Smooth muscle cell (in vitro differentiated cells): ENCODE measurements at regions not wholly inside any gene's neighbourhood (a gene's known extent, or its start where the extent isn't known, plus 50 kb on each side); places are given as distances from the start of the nearest gene placed in this dataset.
A peak's percentile ranks its signal among the peaks of the same experiment; 100 is the strongest.

Source experiments
- DNase-seq: peaks from one replicate; lab custom pipeline; 2025; ENCODE audit not compliant: unreplicated experiment; lab: John Stamatoyannopoulos, UW
- H2AFZ ChIP-seq: fragments of 200-600 bp; sonication (generic); 2 replicates; pipeline ENCODE4 v1.6.0; 2016; ENCODE audit warnings: antibody characterized with exemption, low read depth, mild to moderate bottlenecking
- H3F3A ChIP-seq: fragments of 200-600 bp; sonication (generic); 2 replicates; pipeline ENCODE4 v1.6.0; 2017; ENCODE audit warnings: antibody characterized with exemption, low read depth
- H3K27ac ChIP-seq: fragments of 200-600 bp; sonication (generic); 2 replicates; pipeline ENCODE4 v1.5.1; 2016; ENCODE audit warnings: low read depth, mild to moderate bottlenecking
- H3K27me3 ChIP-seq: fragments of 200-600 bp; sonication (generic); 2 replicates; pipeline ENCODE4 v1.6.1; 2016; ENCODE audit warnings: low read depth, mild to moderate bottlenecking
- H3K36me3 ChIP-seq: fragments of 200-600 bp; sonication (generic); 2 replicates; pipeline ENCODE4 v1.5.1; 2016; ENCODE audit warnings: low read depth
- H3K4me1 ChIP-seq: fragments of 200-600 bp; sonication (generic); 2 replicates; pipeline ENCODE4 v1.5.1; 2016; ENCODE audit warnings: low read depth
- H3K4me2 ChIP-seq: fragments of 200-600 bp; sonication (generic); 2 replicates; pipeline ENCODE4 v1.6.0; 2016; ENCODE audit warnings: mild to moderate bottlenecking
- H3K4me3 ChIP-seq: fragments of 200-600 bp; sonication (generic); 2 replicates; pipeline ENCODE4 v1.5.1; 2016; ENCODE audit warnings: mild to moderate bottlenecking
- H3K79me2 ChIP-seq: fragments of 200-600 bp; sonication (generic); 2 replicates; pipeline ENCODE4 v1.6.0; 2016; ENCODE audit warnings: low read depth, mild to moderate bottlenecking
- H3K9ac ChIP-seq: fragments of 200-600 bp; sonication (generic); 2 replicates; pipeline ENCODE4 v1.6.0; 2016; ENCODE audit warnings: low read depth
- H3K9me3 ChIP-seq: fragments of 200-600 bp; sonication (generic); replicated peaks from 2 replicates; pipeline ENCODE4 v1.5.1; 2016; ENCODE audit warnings: low read depth
- H4K20me1 ChIP-seq: fragments of 200-600 bp; sonication (generic); 2 replicates; pipeline ENCODE4 v1.6.0; 2016; ENCODE audit warnings: low read depth
- WGBS: methylation state at CpG from one replicate; pipeline ENCODE4 v1.1.7; 2016; ENCODE audit warnings: low lambda C conversion rate; 5-methylcytosine and 5-hydroxymethylcytosine counted together
- TF ChIP-seq, protein P1 (sequence below): fragments of 200-600 bp; sonication (generic); IDR thresholded peaks from 2 replicates; pipeline ENCODE4 v1.5.1; 2017; ENCODE audit warnings: borderline replicate concordance, mild to moderate bottlenecking, antibody characterized with exemption; ENCODE audit not compliant: insufficient read depth, poor library complexity, severe bottlenecking

DNA sequence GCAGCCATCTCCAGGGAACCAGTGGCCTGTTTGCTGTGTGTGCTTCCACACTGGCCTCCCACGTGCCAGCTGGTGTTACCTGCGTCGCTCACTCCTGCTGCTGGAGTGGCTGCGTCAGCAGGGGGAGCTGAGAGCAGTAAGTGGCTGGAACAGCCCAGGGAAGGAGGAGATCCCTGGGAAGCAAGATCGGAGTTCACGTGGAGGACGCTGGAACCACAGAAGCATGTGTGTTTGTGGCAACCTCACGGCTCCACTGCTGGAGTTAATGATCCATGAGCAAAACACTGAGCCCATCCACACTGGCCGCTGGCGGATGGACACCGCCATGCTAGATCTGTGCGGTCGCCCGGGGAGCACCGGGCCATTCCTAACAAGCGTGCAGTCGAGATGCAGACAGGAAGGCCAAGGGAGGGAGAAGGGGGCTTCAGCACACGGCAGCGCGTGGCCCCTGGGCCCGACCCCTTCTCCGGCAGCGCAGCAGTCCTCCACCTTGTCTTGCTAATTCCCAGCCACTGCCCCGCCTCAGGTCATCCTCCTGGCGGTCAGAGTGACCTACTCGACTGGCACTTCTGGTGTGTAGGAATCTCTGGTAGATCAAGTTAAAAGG is 68.5 kb upstream of the EEPD1 start:
- Histone ChIP-seq H3K9ac (no peak overlapping the region), H4K20me1 (no peaks in the 10 kb centered on the region), H3K4me1 (no peaks in the 10 kb centered on the region), H3F3A (no peaks in the 10 kb centered on the region), H3K27me3 (no peaks in the 10 kb centered on the region), H3K9me3 (no peaks in the 10 kb centered on the region), H3K4me2 (no peak overlapping the region), H3K27ac (no peak overlapping the region), H3K36me3 (no peaks in the 10 kb centered on the region), H3K4me3 (no peak overlapping the region), H2AFZ (no peak overlapping the region), H3K79me2 (no peaks in the 10 kb centered on the region)
- no peak for DNase-seq
- TF ChIP-seq, protein P1, sequence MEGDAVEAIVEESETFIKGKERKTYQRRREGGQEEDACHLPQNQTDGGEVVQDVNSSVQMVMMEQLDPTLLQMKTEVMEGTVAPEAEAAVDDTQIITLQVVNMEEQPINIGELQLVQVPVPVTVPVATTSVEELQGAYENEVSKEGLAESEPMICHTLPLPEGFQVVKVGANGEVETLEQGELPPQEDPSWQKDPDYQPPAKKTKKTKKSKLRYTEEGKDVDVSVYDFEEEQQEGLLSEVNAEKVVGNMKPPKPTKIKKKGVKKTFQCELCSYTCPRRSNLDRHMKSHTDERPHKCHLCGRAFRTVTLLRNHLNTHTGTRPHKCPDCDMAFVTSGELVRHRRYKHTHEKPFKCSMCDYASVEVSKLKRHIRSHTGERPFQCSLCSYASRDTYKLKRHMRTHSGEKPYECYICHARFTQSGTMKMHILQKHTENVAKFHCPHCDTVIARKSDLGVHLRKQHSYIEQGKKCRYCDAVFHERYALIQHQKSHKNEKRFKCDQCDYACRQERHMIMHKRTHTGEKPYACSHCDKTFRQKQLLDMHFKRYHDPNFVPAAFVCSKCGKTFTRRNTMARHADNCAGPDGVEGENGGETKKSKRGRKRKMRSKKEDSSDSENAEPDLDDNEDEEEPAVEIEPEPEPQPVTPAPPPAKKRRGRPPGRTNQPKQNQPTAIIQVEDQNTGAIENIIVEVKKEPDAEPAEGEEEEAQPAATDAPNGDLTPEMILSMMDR = peak; percentile 34
- 68% methylated on average over 26 of the region's 26 CpGs for WGBS

DNA sequence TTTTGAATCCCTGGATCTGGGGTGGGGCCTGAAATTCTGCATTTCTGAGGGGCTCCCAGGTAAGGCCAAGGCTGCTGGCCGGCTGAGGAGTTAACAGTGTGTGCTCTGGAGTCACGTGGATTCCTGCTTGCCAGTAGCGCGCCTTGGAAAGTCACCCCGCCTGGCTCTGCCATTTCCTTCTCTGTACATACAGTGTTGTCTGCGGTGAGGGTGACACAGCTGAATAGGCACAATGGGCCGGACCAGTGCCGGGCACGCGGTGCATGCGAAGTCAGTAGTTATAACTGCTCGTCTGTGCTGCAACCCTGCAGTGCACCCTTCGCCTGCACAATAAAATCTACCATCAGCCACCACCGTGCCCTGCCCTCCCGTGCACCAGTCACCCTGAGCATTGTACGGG is 68.0 kb upstream of the EEPD1 start:
- Histone ChIP-seq H3K9ac (no peak overlapping the region), H3K36me3 (no peaks in the 10 kb centered on the region), H3K4me2 (no peak overlapping the region), H3K27ac (no peak overlapping the region), H3K79me2 (no peaks in the 10 kb centered on the region), H3K4me3 (no peak overlapping the region), H3K27me3 (no peaks in the 10 kb centered on the region), H3K9me3 (no peaks in the 10 kb centered on the region), H3K4me1 (no peaks in the 10 kb centered on the region), H4K20me1 (no peaks in the 10 kb centered on the region), H2AFZ (no peak overlapping the region), H3F3A (no peaks in the 10 kb centered on the region)
- 91% methylated on average over 16 of the region's 16 CpGs for WGBS
- TF ChIP-seq, protein P1 = no peak
- DNase-seq = no peak

DNA sequence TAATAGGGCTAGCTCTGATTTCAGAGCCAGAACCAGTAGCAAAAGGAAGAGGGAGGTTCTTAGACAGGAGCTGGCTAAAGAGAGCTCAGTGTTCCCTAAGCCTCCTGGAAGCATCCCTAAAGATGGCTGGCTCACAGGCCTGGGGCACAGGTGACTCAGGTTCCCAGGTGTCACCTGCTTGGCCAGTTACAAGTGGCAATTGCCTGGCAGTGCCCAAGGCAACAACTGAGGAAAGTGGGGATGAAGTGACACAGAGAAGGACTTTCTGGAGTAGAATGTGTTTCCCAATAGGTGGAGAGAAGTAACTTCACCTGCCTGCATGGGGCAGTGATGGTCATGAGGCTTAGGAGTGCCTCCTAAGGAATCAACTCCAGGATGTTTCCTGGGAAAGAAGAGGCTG is 66.5 kb upstream of the EEPD1 start:
- no peaks in the 10 kb centered on the region for H4K20me1 ChIP-seq
- no peaks in the 10 kb centered on the region for H3F3A ChIP-seq
- H3K36me3 ChIP-seq = no peaks in the 10 kb centered on the region
- no peaks in the 10 kb centered on the region for H3K4me1 ChIP-seq
- no peak overlapping the region for H3K4me2 ChIP-seq
- no peak overlapping the region for H3K4me3 ChIP-seq
- H3K27ac ChIP-seq = no peak overlapping the region
- H3K27me3 ChIP-seq = no peaks in the 10 kb centered on the region
- no peak overlapping the region for H3K9ac ChIP-seq
- H2AFZ ChIP-seq = no peak overlapping the region
- TF ChIP-seq, protein P1 = no peak
- no peaks in the 10 kb centered on the region for H3K79me2 ChIP-seq
- no peak for DNase-seq
- no peaks in the 10 kb centered on the region for H3K9me3 ChIP-seq

DNA sequence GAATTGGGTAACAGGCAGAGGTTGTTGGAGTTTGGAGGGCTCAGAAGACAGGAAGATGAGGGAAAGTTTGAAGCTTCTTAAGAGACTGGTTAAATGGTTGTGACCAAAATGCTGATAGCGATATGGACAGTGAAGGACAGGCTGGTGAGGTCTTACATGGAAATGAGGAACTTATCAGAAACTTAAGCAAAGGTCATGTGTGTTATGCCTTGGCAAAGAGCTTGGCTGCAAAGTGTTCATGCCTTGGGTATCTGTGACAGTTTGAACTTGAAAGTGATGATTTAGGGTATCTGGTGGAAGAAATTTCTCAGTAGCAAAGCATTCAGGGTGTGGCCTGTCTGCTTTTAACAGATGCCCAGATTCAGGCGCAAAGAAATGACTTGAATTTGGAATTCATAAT is 64.5 kb upstream of the EEPD1 start:
- WGBS = 90% methylated on average over 2 of the region's 2 CpGs
- Histone ChIP-seq H3F3A (no peaks in the 10 kb centered on the region), H2AFZ (no peak overlapping the region), H3K4me1 (no peaks in the 10 kb centered on the region), H3K36me3 (no peaks in the 10 kb centered on the region), H3K9ac (no peak overlapping the region), H3K27me3 (no peaks in the 10 kb centered on the region), H3K9me3 (no peaks in the 10 kb centered on the region), H4K20me1 (no peaks in the 10 kb centered on the region), H3K4me3 (no peak overlapping the region), H3K4me2 (no peak overlapping the region), H3K27ac (no peak overlapping the region), H3K79me2 (no peaks in the 10 kb centered on the region)
- TF ChIP-seq, protein P1 = no peak
- DNase-seq = no peak
